HG03175 (cell line): ENCODE measurements at regions not wholly inside any gene's neighbourhood (a gene's known extent, or its start where the extent isn't known, plus 50 kb on each side); places are given as distances from the start of the nearest gene placed in this dataset.
A peak's percentile ranks its signal among the peaks of the same experiment; 100 is the strongest.

Experiments used
- ATAC-seq: cut with Tn5 transposase; IDR thresholded peaks from one replicate; pipeline ENCODE4 v1.9.1; 2021; ENCODE audit warnings: mild to moderate bottlenecking, moderate library complexity; ENCODE audit not compliant: unreplicated experiment

DNA sequence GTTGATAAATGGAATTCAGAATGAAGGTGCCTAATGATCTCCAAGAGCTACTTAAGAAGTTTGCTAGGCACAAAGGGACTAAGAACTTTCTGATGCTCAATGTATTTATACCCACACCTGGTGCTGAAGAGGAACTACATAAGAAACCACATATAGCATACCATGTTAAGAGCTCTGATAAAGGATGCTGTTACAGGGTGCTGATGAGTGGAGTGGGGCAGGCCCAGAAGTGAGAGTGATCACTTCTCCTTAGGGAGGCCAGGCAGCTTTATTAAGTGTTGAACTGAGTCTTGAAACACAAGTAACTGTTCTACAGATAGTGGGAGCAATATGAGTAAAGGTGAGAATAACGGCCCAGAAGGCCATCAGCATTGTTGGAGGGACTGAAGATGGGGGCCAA, 68.3 kb upstream of the CHRDL1 start:
- ATAC-seq = no peak

DNA sequence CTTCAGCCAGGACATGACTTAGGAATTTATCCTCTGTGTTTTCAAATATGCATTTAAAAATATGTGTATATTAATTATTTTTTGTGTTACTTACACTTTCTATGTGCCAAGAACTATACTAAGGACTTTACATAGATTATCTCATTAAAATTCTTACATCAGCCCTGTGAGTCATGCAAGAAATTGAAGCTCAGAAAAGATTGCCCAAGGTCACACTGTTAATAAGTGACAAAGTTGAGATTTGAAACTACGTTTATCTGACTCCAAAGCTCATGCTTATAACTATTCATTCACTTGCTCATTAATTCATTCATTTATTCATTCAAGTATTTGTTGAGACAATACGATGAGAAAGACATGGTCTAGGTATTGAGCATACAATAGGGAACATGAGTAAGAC, 62.9 kb upstream of the CHRDL1 start:
- ATAC-seq = no peak

DNA sequence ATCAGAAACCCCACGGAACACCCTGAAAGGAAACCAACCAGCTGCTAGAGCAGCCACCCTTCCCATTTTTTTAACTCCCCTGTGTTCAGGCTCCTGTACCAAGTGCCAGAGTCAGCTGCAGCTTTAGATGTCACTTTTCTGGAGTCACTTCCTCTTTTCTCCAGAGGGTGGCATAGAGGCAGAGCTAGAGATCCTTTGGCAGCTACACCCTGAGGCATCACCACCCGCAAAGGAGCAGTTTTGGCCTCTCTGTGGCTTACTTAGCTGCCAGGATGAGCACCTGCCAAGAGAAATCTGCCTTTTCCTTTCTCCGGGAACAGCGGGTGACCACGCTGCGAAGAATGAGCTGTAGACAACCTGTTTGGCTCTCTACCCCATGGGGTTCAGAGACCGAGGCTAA, 58.0 kb upstream of the CHRDL1 start:
- peak; percentile 63 for ATAC-seq

DNA sequence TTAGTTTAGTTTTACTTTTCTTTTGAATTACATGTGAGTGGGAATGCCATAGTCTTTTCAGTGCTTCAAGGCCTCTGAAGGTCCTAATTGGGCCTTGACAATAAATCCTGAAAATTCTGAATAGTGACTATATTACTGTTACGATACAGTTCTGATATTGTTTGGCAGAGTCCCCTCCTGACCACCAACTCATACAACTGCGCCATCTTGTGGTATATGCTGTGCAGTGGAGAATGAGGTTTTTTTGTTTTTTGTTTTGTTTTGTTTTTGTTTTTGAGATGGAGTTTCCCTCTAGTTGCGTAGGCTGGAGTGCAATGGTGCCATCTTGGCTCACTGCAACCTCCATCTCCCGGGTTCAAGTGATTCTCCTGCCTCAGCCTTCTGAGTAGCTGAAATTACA, 56.6 kb upstream of the CHRDL1 start:
- ATAC-seq = peak; percentile 39

DNA sequence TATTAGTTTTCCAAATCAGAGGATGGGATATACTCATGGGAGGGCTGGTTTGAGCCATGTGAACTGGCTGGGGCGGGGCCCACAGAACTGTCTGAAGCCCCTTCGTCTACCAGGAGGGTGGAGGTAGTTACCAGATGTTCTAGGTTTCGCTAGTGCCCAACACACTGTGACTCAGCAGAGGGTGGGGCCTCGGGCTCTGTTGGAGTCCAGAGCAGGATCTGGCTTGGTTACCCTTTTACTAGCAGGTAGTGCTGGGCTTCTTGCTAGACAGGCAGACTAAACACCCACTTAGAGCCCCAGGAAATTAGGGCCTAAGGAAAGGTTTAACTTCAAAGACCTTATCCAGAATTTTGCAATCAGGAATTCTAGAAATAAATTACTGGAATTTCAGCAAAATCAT, 56.2 kb upstream of the CHRDL1 start:
- peak; percentile 33 for ATAC-seq

DNA sequence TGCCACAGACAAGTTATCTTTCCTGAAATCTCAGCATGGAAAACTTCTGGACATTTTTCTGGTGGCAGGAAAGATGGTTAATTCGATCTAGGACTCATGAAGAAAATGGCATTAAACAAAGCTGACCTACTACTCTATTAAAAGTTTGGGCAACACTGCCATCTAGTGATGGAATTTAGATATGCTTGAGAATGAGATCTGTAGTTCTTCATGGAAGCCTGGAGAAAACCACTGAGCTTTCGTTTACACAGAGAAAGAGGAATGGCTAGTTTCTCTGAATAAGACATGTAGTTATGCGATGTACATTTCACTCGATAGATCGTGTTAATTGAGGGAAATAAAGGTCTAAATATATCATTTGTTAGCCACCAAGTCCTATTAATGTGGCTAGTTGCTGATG, 51.7 kb upstream of the CHRDL1 start:
- ATAC-seq = peak; percentile 64

DNA sequence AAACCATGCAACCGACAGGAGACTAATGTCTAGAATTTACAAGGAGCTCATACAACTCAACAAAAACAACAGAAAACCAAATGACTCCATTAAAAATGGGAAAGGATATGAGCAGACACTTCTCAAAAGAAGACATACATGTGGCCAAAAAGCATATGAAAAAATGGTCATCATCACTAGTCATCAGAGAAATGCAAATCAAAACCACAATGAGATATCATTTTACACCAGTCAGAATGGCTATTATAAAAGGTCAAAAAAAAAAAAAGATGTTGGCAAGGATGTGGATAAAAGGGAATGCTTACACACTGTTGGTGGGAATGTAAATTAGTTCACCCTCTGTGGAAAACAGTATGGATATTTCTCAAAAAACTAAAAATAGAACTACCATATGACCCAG, 50.5 kb upstream of the CHRDL1 start:
- ATAC-seq = no peak
